Lung (tissue), 11 donors: ENCODE measurements at regions not wholly inside any gene's neighbourhood (a gene's known extent, or its start where the extent isn't known, plus 50 kb on each side); places are given as distances from the start of the nearest gene placed in this dataset.

Experiments used
- ATAC-seq: fragments of 200-7000 bp; cut with Tn5 transposase; one replicate; pipeline ENCODE4 v1.9.1; 2020; ENCODE audit warnings: moderate number of reproducible peaks; ENCODE audit not compliant: insufficient read depth, low FRiP score
- DNase-seq, 3 donors: peaks; one replicate each; pipeline ENCODE4 v3.0.0-alpha.2; 2013 to 2017
- H3K27ac ChIP-seq, 2 donors: one replicate each; pipeline ENCODE4 v1.5.1; 2013; ENCODE audit warnings: mild to moderate bottlenecking in 2 of 2, moderate library complexity in 2 of 2, control low read depth in 1 of 2, inconsistent platforms in 1 of 2, low read depth in 1 of 2, low read length in 1 of 2
- H3K27me3 ChIP-seq, 3 donors: one replicate each; pipeline ENCODE4 v1.5.1; 2013; ENCODE audit warnings: low read length in 2 of 3; ENCODE audit not compliant: control insufficient read depth in 3 of 3, insufficient read depth in 3 of 3
- H3K36me3 ChIP-seq, 4 donors: one replicate each; pipeline ENCODE4 v1.5.1; 2013; ENCODE audit warnings: low read length in 4 of 4, mild to moderate bottlenecking in 1 of 4, moderate library complexity in 1 of 4; ENCODE audit not compliant: control insufficient read depth in 4 of 4, insufficient read depth in 4 of 4
- H3K4me1 ChIP-seq, 5 donors: one replicate each; pipeline ENCODE4 v1.5.1; 2013; ENCODE audit warnings: low read length in 5 of 5, mild to moderate bottlenecking in 2 of 5, moderate library complexity in 1 of 5; ENCODE audit not compliant: control insufficient read depth in 5 of 5, insufficient read depth in 5 of 5
- H3K4me3 ChIP-seq: one replicate; pipeline ENCODE4 v1.5.1; 2013; ENCODE audit warnings: mild to moderate bottlenecking, control low read depth, moderate library complexity
- H3K9ac ChIP-seq, 2 donors: one replicate each; pipeline ENCODE4 v1.5.1; 2013; ENCODE audit warnings: low read length in 2 of 2, control low read depth in 1 of 2; ENCODE audit not compliant: insufficient read depth in 1 of 2
- H3K9me3 ChIP-seq, 4 donors: one replicate each; pipeline ENCODE4 v1.5.1; 2013; ENCODE audit warnings: low read length in 3 of 4, mild to moderate bottlenecking in 1 of 4, moderate library complexity in 1 of 4; ENCODE audit not compliant: control insufficient read depth in 4 of 4, insufficient read depth in 3 of 4
- CTCF ChIP-seq: IDR thresholded peaks from 2 replicates; pipeline ENCODE4 v1.5.1; 2012; ENCODE audit warnings: mild to moderate bottlenecking; ENCODE audit errors: control extremely low read depth, extremely low read depth
- WGBS, 2 donors: extraction: QIAGEN DNeasy Blood & Tissue Kit; methylation state at CpG; one replicate each; pipeline ENCODE4 v1.1.7; 2013; 5-methylcytosine and 5-hydroxymethylcytosine counted together
- donor health status: control.
- donor health status: control.
- donor health status: Bipolar disorder and iron deficiency.
- donor health status: healthy.
- donor health status: DM: yes; HTN: yes; CAD: no.

GRCh38 chr1:112806090-112806642 lies 91.0 kb upstream of the PPM1J start:
- 85 to 92% methylated on average over 3 of the region's 3 CpGs for WGBS, 2 donors
- H3K36me3 ChIP-seq: no peaks in the 10 kb centered on the region
- DNase-seq: no peak
- H3K27me3 ChIP-seq: no peaks in the 10 kb centered on the region
- no peak overlapping the region for H3K4me3 ChIP-seq
- no peaks in the 10 kb centered on the region for H3K9me3 ChIP-seq
- no peaks in the 10 kb centered on the region for H3K4me1 ChIP-seq
- no peak overlapping the region for H3K27ac ChIP-seq
- no peak for ATAC-seq
- H3K9ac ChIP-seq: no peak overlapping the region
- TF ChIP-seq CTCF: no peak

DNA sequence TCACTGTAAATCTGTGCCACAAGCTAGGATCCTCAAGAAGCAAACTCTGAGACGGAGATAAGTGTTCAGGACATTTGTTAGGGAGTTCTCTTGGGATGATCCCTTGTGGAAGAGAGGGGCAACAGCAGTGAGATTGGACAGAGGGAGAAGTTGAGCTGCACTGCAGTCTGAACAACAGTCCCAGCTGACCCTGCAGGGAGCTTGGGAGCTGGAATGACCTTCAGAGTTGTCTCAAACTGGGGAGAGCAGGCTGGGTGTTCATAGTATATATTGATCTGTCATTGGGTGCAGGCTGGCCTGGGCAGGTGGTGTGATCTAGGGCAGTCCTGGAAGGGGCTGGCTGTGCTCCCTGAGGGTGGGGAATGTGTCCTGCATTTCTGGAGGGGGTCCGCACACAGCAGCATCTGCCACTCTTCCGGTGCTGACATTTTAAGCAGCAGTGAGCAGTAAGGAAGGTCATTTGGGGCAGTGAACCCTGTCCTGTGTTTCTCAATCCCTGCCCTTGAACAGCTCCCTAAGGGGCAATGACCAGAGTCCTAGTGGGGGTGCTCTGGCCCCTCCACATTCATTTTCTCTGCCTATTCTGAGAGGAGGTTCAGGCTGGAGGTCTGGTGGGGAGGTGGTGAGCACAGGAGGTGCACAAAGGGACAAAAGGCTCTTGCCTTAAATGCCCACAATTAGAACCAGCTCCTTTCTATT lies 90.2 kb upstream of the PPM1J start:
- no peaks in the 10 kb centered on the region for H3K27me3 ChIP-seq
- ATAC-seq (no peak), DNase-seq (no peak)
- no peaks in the 10 kb centered on the region for H3K9me3 ChIP-seq
- H3K9ac ChIP-seq: no peak overlapping the region
- no peak overlapping the region for H3K4me3 ChIP-seq
- WGBS, 2 donors: 89 to 94% methylated on average over 3 of the region's 3 CpGs
- no peaks in the 10 kb centered on the region for H3K4me1 ChIP-seq
- no peaks in the 10 kb centered on the region for H3K36me3 ChIP-seq
- H3K27ac ChIP-seq: no peak overlapping the region
- no peak for TF ChIP-seq CTCF

DNA sequence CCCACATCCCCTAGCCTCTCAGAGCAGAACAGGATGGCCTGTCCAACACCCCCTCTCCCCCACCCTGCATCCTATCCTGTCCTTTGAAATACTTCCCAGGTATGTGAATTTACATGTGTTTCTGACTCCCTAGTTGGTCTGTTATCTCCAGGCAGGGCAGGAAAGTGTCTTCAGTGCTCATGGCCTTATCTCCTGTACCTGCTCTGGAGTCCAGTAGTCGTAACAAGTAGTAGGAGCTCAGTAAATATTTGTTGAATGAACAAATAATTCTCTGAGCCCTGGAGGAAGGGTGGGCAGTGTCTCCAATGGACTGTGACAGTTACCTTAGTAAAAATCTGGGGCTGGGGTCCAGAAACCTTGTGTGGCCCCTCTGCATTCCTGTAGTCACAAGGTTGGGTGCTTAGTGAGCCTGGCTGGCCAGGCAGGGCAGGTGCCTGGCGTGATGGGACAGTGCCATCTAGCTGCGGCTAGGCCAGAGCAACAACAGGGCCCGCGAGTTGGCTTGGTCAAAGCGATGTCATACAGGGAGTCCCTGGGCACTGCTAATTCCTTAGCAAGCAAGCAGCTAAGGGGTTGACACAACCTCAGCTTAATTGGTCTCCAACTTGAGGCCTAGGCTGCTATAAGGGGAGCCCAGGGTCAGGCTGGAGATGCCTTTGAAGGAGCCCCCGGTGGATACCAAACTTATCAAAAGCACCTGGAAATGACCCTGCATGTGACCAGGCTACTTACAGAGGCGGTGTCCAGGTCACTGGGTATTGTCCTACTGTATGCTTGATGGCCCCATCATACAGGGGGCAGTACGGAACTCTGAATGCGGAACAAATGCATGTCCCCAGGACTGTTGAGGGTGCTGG lies 89.0 kb upstream of the PPM1J start:
- Histone ChIP-seq H3K4me3 (no peak overlapping the region), H3K9ac (no peak overlapping the region), H3K9me3 (no peaks in the 10 kb centered on the region), H3K4me1 (no peaks in the 10 kb centered on the region), H3K27me3 (no peaks in the 10 kb centered on the region), H3K27ac (no peak overlapping the region), H3K36me3 (no peaks in the 10 kb centered on the region)
- ATAC-seq (peak; percentile 86), DNase-seq (peak; percentile 64 to 76 (median 75))
- peak; percentile 69 for TF ChIP-seq CTCF
- 49 to 54% methylated on average over 10 of the region's 10 CpGs for WGBS, 2 donors
